ENCODE measurements at regions not wholly inside any gene's neighbourhood (a gene's known extent, or its start where the extent isn't known, plus 50 kb on each side); places are given as distances from the start of the nearest gene placed in this dataset.
"Not testable (repeated sequence)": the region's sequence is repeated elsewhere in the genome, so short reads cannot be mapped to it uniquely, and the experiment has no call there.

DNA sequence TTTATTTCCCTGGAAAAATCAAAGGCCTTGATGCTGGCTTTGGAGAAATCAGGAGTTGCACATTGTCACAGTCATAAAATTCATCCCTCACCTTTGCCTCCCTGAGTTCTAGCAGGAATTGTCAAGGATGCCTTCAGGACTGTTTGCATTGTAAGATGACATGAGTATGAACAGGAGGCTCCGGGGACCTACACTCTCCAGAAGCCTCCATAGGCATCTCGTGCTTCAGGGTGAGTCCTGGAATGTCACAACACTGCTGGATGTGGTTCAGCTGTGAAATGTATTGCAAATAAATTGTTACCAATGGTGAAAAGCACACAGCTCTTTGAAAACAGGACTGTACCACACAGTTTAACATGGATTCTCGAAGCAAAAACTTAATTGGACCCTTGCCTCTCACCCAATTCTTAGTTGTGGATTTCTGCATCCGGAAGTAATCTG, 535.4 kb upstream of the C16orf82 start:
- ATAC-seq (ENCODE audit: poor library complexity) (no peak), DNase-seq (no peak)
- intact Hi-C loops (cut with DNase I): no loop called here

DNA sequence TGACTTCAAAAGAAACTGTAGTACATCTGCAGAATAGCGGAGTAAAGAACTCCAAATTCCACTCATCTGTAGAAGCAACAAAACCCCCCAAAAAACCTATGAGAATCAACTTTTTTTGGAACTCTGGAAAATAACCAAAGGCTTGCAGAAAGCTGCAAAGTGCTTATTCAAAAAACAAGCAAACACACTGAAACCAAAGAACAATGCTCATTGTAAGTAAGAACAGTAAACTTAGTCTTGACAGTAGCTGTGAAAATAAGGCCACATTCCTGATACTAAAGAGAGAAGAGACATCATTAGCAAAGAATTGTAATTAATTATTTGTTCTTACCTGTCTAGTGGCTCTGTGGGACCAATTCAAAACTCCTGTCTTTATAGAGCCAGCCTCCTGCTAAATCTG, 534.3 kb upstream of the C16orf82 start:
- ATAC-seq (ENCODE audit: poor library complexity) (no peak), DNase-seq (no peak)
- intact Hi-C loops (cut with DNase I): no loop called here

DNA sequence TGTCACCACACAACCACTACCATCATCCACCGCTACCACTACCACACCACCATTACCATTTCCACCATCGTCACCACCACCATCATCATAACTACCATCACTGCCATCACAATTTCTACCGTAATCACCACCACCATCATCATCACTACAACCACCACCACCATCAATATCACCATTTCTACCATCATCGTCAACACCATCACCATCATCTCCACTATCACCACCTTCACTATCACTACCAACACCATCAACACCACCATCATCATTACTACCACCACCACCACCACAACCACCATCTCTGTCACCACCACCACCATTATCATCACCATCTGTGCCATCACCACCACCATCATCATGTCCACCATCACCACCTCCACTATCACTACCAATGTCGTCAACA, 524.5 kb upstream of the C16orf82 start:
- DNase-seq (no peak), ATAC-seq (ENCODE audit: poor library complexity) (no peak)
- intact Hi-C loops (cut with DNase I): no loop called here

DNA sequence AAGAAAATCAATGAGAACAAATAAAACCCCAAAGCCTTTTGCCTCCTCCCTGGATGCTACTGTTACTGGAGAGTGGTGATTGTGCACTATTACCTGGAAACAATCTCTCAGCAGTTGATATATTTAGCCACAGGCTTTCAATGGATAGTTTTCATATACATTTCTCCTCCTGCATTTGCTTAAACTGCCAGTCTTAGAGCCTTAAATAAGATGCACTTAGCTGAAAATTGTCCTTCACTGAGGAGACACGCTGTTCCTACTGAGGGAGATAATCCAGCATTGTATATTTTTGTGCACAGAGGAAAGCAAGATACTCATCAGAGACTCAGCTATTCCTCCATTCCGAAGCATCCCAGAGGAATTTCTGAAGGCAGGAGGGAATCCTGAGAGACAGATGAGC, 520.2 kb upstream of the C16orf82 start:
- intact Hi-C loops (cut with DNase I): no loop called here
- no peak for DNase-seq
- ATAC-seq (ENCODE audit: poor library complexity): no peak

- intact Hi-C loops (cut with DNase I): no loop called here
- no peak for ATAC-seq (ENCODE audit: poor library complexity)
Measured at GRCh38 chr16:26547681-26548080, 519.0 kb upstream of the C16orf82 start.

DNA sequence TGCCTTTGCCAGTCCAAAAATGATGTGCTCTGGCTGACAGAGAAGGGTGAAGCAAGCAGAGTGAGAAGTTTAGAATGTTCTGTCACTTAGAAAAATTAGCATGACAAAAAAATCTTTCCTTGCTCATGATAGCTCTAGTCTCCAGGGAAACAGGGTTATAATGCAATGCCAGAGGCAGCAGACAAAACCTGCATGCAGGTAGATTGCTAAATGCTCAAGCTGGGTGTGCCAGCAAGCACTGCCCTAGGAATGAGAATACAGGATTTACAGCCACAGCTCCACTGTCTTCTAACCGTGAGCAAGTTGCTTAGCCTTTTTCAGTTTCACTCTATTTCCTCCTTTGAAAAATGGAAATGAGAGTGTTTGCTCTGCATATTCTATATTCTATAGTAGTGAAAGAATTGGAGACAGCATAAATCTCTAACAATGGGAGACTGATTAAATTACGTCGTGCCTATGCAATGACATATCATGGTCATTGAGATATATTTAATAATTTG, 516.6 kb upstream of the C16orf82 start:
- no peak for DNase-seq
- intact Hi-C loops (cut with DNase I): no loop called here
- no peak for ATAC-seq (ENCODE audit: poor library complexity)

More at GRCh38 chr16:26547681-26548080, 519.0 kb upstream of the C16orf82 start:
- no peak for DNase-seq

DNA sequence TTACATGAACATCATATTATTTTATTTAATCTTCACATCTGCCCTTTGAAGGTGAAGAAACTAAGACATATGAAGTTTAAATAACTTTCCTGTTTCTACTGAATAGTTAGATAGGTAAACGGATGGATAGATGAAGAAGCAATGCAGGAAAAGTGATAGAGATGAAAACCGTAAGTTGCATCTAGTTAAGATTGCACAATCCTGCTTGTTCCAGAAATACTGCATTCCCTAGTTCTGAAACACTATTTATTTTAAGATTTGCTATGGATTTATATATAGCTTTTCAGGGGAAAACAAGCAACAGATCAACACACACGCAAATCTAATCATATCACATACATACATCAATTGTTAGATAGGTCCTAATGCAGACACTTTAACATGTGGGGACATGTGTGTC, 512.7 kb upstream of the C16orf82 start:
- intact Hi-C loops (cut with DNase I): no loop called here
- DNase-seq: no peak
- no peak for ATAC-seq (ENCODE audit: poor library complexity)

DNA sequence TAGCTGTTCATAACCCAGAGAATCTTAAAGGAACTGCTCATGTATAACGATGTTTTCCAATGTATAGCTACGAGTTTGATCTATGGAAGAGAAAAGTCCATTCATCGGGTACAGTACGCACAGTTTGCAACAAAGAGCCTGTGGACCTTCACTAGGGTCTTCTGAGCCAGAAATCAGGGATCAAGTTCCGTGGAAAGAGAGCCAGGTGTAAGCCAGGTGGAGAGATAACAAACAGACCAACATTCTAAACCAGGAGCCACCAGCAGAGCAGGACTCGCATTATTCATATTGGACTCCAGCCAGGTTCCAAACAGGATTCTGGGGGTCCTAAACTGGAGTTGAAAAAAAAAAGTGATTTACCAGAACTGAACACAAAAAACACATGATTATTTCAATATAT, 505.4 kb upstream of the C16orf82 start:
- no peak for ATAC-seq (ENCODE audit: poor library complexity)
- intact Hi-C loops (cut with DNase I): no loop called here

DNA sequence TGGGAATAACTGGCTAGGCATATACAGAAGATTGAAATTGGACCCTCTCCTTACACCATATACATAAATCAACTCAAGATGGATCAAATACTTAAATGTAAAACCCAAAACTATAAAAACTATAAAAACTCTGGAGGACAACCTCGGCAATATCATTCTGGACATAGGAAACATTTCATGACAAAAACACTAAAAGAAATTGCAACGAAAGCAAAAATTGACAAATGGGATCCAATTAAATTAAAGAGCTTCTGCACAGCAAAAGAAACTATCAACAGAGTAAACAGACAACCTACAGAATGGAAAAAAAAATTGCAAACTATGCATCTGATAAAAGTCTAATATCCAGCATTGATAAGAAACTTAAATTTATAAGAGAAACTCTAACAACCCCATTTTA, 503.7 kb upstream of the C16orf82 start:
- DNase-seq (no peak), ATAC-seq (ENCODE audit: poor library complexity) (no peak)
- intact Hi-C loops (cut with DNase I): no loop called here

More for the DNA sequence above, 505.4 kb upstream of the C16orf82 start:
- no peak for DNase-seq

DNA sequence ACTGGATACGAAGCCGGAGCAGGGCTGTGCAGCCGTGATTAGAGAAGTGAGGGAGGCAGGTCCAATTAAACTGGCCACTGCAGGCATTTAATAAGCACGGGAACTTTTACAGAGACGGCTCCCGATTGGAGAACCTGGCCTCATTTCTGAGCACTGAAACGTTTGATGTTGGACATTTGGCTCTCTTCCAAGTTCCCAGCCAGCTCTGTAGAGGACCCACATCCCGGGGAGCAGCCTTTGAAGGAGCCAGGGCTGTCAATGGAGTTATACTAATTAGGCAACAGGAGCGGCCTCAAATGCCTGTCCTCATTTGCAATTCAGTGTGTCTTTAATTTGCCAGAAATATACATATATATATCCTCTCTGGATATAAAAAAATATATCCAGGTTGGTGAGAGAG, 499.4 kb upstream of the C16orf82 start:
- no peak for DNase-seq
- ATAC-seq (ENCODE audit: poor library complexity): no peak
- intact Hi-C loops (cut with DNase I): no loop called here

DNA sequence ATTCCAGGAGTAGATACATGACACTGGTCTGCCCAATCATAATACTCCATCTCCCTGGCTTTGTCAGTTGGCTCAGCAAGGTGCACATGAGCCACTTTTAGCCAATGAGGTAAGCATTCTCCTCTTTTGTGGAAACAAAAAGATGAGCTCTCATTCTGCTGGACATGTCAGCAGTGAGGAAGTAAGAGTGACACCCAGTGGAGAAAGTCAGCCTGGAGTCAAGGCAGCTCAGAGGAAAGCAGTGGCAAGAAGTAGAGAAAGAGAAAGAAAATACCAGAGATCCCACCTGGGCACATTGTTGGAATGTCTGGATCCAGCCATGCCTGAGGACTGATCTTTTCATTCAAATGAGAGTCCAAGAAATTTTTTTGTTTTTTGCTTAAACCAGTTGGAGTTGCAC, 496.9 kb upstream of the C16orf82 start:
- intact Hi-C loops (cut with DNase I): no loop called here
- DNase-seq (no peak), ATAC-seq (ENCODE audit: poor library complexity) (no peak)

- no peak for DNase-seq
- intact Hi-C loops (cut with DNase I): no loop called here
- no peak for ATAC-seq (ENCODE audit: poor library complexity)
Measured at GRCh38 chr16:26578748-26579147, 488.0 kb upstream of the C16orf82 start.

DNA sequence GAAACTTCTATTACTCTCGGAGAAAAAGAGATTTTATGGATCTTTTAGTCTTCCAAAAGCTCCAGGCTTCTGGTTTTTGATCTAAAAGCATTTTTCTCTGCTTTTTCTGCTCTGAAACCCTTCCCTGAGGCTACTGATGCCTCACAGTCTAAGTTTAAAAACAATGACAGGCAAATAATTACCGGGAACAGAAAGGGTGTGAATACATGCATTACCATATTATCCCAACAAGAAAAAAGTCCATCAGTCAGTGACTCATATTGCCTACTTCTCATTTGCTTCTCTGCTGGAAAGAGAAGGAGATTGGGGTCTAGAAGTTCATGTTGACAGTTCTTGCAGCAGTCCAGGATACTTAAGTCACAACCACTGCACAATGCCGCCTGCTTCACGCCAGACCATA, 482.9 kb upstream of the C16orf82 start:
- no peak for DNase-seq
- no peak for ATAC-seq (ENCODE audit: poor library complexity)
- intact Hi-C loops (cut with DNase I): no loop called here

DNA sequence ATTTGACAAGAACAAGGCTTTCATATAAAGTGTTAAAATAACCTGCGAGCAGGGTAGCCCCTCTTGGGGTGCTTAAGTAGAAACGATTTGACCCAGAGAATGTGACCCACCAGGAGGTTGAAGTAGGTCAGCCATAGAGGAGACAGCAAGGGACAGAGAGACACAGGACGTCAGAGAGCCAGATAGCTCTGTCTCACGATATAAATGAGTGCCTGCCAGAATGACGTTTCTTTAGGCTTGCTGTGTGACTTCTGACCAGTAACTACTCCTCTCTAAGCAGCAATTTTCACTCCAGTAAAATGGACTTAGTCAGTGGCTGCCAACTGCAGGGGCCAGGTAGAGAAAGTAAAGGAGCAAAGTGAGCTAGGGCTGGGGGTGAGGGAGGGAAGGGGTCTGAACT, 473.0 kb upstream of the C16orf82 start:
- intact Hi-C loops (cut with DNase I): no loop called here

GRCh38 chr16:26594666-26595065, 472.1 kb upstream of the C16orf82 start:
- intact Hi-C loops (cut with DNase I): no loop called here
- DNase-seq (no peak), ATAC-seq (ENCODE audit: poor library complexity) (no peak)

More for the DNA sequence above, 473.0 kb upstream of the C16orf82 start:
- no peak for DNase-seq
- no peak for ATAC-seq (ENCODE audit: poor library complexity)

GRCh38 chr16:26595199-26595598, 471.5 kb upstream of the C16orf82 start:
- DNase-seq (no peak), ATAC-seq (ENCODE audit: poor library complexity) (no peak)
- intact Hi-C loops (cut with DNase I): no loop called here

GRCh38 chr16:26596033-26596432, 470.7 kb upstream of the C16orf82 start:
- ATAC-seq (ENCODE audit: poor library complexity); intact Hi-C loops (cut with DNase I); DNase-seq: not testable (repeated sequence)

GRCh38 chr16:26598061-26598460, 468.7 kb upstream of the C16orf82 start:
- no peak for ATAC-seq (ENCODE audit: poor library complexity)
- intact Hi-C loops (cut with DNase I): no loop called here
- DNase-seq: no peak

- intact Hi-C loops (cut with DNase I): no loop called here
- DNase-seq: no peak
- ATAC-seq (ENCODE audit: poor library complexity): no peak
Measured at GRCh38 chr16:26598998-26599784, 467.5 kb upstream of the C16orf82 start.

DNA sequence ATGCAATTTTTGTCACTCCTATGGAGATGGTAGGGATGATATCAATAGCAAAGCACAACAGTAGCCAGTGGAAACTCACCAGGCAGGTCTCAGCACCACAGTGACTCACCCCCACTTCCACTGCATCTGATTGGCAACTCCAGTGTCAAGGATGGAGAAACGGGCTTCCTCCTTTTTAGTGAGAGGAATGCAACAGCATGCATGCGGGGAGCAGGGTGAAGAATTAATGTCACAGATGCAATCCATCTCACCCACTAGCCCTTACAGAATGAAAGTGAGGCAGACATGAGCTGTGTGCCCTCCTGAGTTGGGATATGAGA, 467.0 kb upstream of the C16orf82 start:
- DNase-seq: no peak
- intact Hi-C loops (cut with DNase I): no loop called here
- ATAC-seq (ENCODE audit: poor library complexity): no peak

DNA sequence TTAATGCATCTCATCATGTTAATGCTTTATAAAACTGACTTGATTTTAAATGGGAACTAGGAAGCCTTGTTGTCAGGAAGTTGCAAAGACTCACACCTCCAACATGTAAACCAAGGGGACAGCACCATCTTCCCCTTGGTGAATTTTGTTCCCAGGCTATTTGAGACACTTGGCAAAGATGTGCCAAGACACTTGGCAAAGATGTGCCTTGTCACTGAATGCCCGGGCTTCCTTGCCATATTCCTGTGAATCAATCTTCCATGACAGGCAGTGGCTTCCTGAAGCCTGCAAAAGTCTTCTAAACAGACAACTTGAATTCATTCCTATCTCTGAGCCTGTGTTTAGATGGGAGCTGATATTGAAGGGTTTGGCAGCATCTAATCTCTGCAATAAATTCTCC, 465.4 kb upstream of the C16orf82 start:
- intact Hi-C loops (cut with DNase I): no loop called here
- no peak for DNase-seq
- no peak for ATAC-seq (ENCODE audit: poor library complexity)
